Fibroblast of lung (primary cell): ENCODE measurements at regions not wholly inside any gene's neighbourhood (a gene's known extent, or its start where the extent isn't known, plus 50 kb on each side); places are given as distances from the start of the nearest gene placed in this dataset.

Experiments
- EZH2 ChIP-seq: IDR thresholded peaks from 2 replicates; pipeline ENCODE4 v1.5.1; 2012; ENCODE audit warnings: low read length, control low read depth, mild to moderate bottlenecking; ENCODE audit errors: missing control alignments
- TF ChIP-seq, protein P1 (sequence below), 2 donors: IDR thresholded peaks in 1 of 2; conservative IDR thresholded peaks in 1 of 2; 1 replicate in 1 of 2; 2 replicates in 1 of 2; pipeline ENCODE4 v1.5.1; 2011 to 2012; ENCODE audit warnings: low read length in 2 of 2, control low read depth in 1 of 2, inconsistent platforms in 1 of 2, low read depth in 1 of 2, mild to moderate bottlenecking in 1 of 2

DNA sequence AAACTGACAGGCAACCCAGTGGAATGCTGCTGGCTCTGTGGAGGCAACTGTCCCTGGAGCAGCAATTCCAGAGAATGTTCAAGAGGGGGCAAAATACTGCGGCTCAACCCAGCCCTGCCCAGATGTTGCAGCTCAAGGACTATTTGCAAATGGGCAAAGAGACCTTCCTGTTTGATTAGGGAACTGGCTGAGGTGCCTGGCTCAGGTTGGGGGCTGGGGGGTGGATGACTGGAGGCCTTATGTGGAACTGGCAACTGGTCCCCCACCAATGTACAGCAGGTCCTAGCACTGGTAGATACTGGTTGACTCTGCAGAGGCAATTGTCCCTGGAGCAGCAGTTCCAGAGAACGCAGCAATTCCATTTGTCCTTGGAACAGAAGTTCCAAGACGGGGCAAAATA, 302.5 kb downstream of the ZPLD1 start:
- TF ChIP-seq, protein P1, sequence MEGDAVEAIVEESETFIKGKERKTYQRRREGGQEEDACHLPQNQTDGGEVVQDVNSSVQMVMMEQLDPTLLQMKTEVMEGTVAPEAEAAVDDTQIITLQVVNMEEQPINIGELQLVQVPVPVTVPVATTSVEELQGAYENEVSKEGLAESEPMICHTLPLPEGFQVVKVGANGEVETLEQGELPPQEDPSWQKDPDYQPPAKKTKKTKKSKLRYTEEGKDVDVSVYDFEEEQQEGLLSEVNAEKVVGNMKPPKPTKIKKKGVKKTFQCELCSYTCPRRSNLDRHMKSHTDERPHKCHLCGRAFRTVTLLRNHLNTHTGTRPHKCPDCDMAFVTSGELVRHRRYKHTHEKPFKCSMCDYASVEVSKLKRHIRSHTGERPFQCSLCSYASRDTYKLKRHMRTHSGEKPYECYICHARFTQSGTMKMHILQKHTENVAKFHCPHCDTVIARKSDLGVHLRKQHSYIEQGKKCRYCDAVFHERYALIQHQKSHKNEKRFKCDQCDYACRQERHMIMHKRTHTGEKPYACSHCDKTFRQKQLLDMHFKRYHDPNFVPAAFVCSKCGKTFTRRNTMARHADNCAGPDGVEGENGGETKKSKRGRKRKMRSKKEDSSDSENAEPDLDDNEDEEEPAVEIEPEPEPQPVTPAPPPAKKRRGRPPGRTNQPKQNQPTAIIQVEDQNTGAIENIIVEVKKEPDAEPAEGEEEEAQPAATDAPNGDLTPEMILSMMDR (conservative IDR thresholded peaks at IDR 0.05 in 1 of 2, IDR thresholded peaks at IDR 0.05 in 1 of 2; ENCODE audit: low read depth in 1 of 2, low read length in 2 of 2) = no peak
- TF ChIP-seq EZH2 = no peak
